Heart left ventricle (tissue), 16 donors: ENCODE measurements at regions not wholly inside any gene's neighbourhood (a gene's known extent, or its start where the extent isn't known, plus 50 kb on each side); places are given as distances from the start of the nearest gene placed in this dataset.

Experiments
- ATAC-seq, 4 donors: fragments of 200-7000 bp; cut with Tn5 transposase; one replicate each; pipeline ENCODE4 v1.9.1; 2020 to 2022; ENCODE audit warnings: moderate library complexity in 4 of 4, mild to moderate bottlenecking in 3 of 4, moderate number of reproducible peaks in 1 of 4
- DNase-seq, 5 donors: peaks; one replicate each; pipeline ENCODE4 v3.0.0-alpha.2; 2020
- H3K27ac ChIP-seq, 12 donors: fragments of 200-600 bp; sonication (generic) in 4 of 12; one replicate each; pipeline versions ENCODE4 v1.5.0 to v1.8.0; 2016 to 2022; ENCODE audit warnings: mild to moderate bottlenecking in 2 of 12
- H3K27me3 ChIP-seq, 9 donors: fragments of 200-600 bp; sonication (generic) in 2 of 9; one replicate each; pipeline versions ENCODE4 v1.5.1 to v1.8.0; 2016 to 2022; ENCODE audit warnings: mild to moderate bottlenecking in 3 of 9
- H3K36me3 ChIP-seq, 9 donors: fragments of 200-600 bp; sonication (generic) in 2 of 9; one replicate each; pipeline versions ENCODE4 v1.5.0 to v1.8.0; 2018 to 2022; ENCODE audit warnings: mild to moderate bottlenecking in 2 of 9
- H3K4me1 ChIP-seq, 12 donors: fragments of 200-600 bp; sonication (generic) in 4 of 12; one replicate each; pipeline versions ENCODE4 v1.5.0 to v1.8.0; 2016 to 2022; ENCODE audit warnings: mild to moderate bottlenecking in 3 of 12
- H3K4me3 ChIP-seq, 12 donors: fragments of 200-600 bp; sonication (generic) in 4 of 12; one replicate each; pipeline versions ENCODE4 v1.5.0 to v1.8.0; 2017 to 2022; ENCODE audit warnings: mild to moderate bottlenecking in 9 of 12, moderate library complexity in 4 of 12
- H3K9me3 ChIP-seq, 12 donors: fragments of 200-600 bp; sonication (generic) in 4 of 12; one replicate each; pipeline versions ENCODE4 v1.5.0 to v1.8.0; 2016 to 2022; ENCODE audit warnings: mild to moderate bottlenecking in 1 of 12
- CTCF ChIP-seq, 12 donors: fragments of 200-600 bp; sonication (generic) in 4 of 12; IDR thresholded peaks; one replicate each; pipeline versions ENCODE4 v1.5.0 to v1.8.0; 2018 to 2022; ENCODE audit warnings: antibody characterized with exemption in 12 of 12, mild to moderate bottlenecking in 5 of 12
- POLR2A ChIP-seq, 2 donors: fragments of 450-650 bp; IDR thresholded peaks; one replicate each; pipeline ENCODE4 v1.6.1; 2017; ENCODE audit warnings: antibody characterized with exemption in 2 of 2, mild to moderate bottlenecking in 2 of 2, moderate library complexity in 2 of 2
- WGBS, 4 donors: extraction: QIAGEN DNeasy Blood & Tissue Kit in 2 of 4; methylation state at CpG; one replicate each; pipeline versions ENCODE4 v1.1.5 to v1.1.7; 2013 to 2018; 5-methylcytosine and 5-hydroxymethylcytosine counted together
- intact Hi-C, 10 donors: fragments of 100-400 bp; cut with DNase I; formaldehyde crosslinking; loops; one replicate each; pipeline versions ENCODE4 v1.11.1 to v1.14.2; 2022
- donor health status: ischemic (EF 13 %, LVEDD 7.1; RV severe dilation, severe dysfunction).
- donor health status: healthy with polysubstance abuse.
- donor health status: DM: no; HTN: yes; CAD: no.
- donor health status: DM: no; HTN: no; CAD: no.
- donor health status: ischemic (EF 25% LVEDD 6.9; RV normal size, moderate dysfunction).
- donor health status: ischemic (EF 25% LVEDD 5.7; RV mildly dilated, moderate dysfunction).
- donor health status: healthy.
- donor health status: DM: yes; HTN: yes; CAD: no.
- donor health status: ischemic (EF 35%, LVEDD 5.7; RV mildly dilated, moderate dysfunction).
- donor health status: nonischemic (EF 11% LVEDD 7.7; RV severe dilation, severe dysfunction).
- donor health status: DM: yes; HTN: yes; CAD: no.
- donor health status: PGD.
- donor health status: ischemic (EF 29% LVEDD 5.4; RV normal size, mild dysfunction).
- donor health status: nonischemic (EF 23%, LVEDD 6.1; RV moderate dilation, normal function).

- Histone ChIP-seq H3K27me3 (peaks cover 0 to 50% (median 6%) of the 10 kb centered on the region in 9 donors), H3K4me3 (no peak overlapping the region), H3K4me1 (no peaks in the 10 kb centered on the region), H3K27ac (no peak overlapping the region), H3K9me3 (peaks cover 0 to 6% (median 0%) of the 10 kb centered on the region in 12 donors), H3K36me3 (no peaks in the 10 kb centered on the region)
- WGBS, 4 donors, result 77 to 80% (median 79%) methylated on average over 10 to 23 of the region's 23 CpGs
- TF ChIP-seq POLR2A (IDR thresholded peaks at IDR 0.05) (no peak), CTCF (IDR thresholded peaks at IDR 0.05) (no peak)
- DNase-seq, result no peak
- intact Hi-C loops, result no loop called here
- no peak for ATAC-seq
Measured at GRCh38 chr9:131791542-131792254, 51.8 kb upstream of the RAPGEF1 start.
